ENCODE measurements at regions not wholly inside any gene's neighbourhood (a gene's known extent, or its start where the extent isn't known, plus 50 kb on each side); places are given as distances from the start of the nearest gene placed in this dataset.
"Not testable (repeated sequence)": the region's sequence is repeated elsewhere in the genome, so short reads cannot be mapped to it uniquely, and the experiment has no call there.

GRCh38 chr3:22861426-22861825, 341.7 kb upstream of the UBE2E2 start:
- H3K79me2 ChIP-seq (ENCODE audit: control insufficient read depth, insufficient read depth, low read length): no peaks in the 10 kb centered on the region
- H3K27me3 ChIP-seq (ENCODE audit: control insufficient read depth in 2 of 2, insufficient read depth in 2 of 2, low read length in 2 of 2): no peaks in the 10 kb centered on the region
- TF ChIP-seq JUN (IDR thresholded peaks at IDR 0.05; ENCODE audit: borderline replicate concordance, insufficient read depth, insufficient read length, low read depth): no peak
- no peak for TF ChIP-seq POLR2AphosphoS5 (IDR thresholded peaks at IDR 0.05; ENCODE audit: insufficient read depth, low read depth, low read length)
- ChIA-PET POLR2A (no interaction called here), CTCF (no interaction called here)
- H2AFZ ChIP-seq (ENCODE audit: low read depth, low read length): no peak overlapping the region
- BruUV-seq (replicated peaks): no TSS peak
- peaks cover 3% of the 10 kb centered on the region for H3K9me3 ChIP-seq (replicated peaks; ENCODE audit: control insufficient read depth, insufficient read depth, low read length)
- H3K9ac ChIP-seq (replicated peaks; ENCODE audit: extremely low read depth, insufficient read depth, low read length): no peak overlapping the region
- FAIRE-seq (peak; percentile 37), DNase-seq (ENCODE audit: low read depth, low spot score) (no peak)
- intact Hi-C loops (cut with micrococcal nuclease) (no loop called here), dilution Hi-C loops (cut with MboI; ENCODE audit: extremely low pct_ligation_motif_present, low sequenced_read_pairs) (no loop called here)
- no peaks in the 10 kb centered on the region for H3K36me3 ChIP-seq (ENCODE audit: control insufficient read depth in 2 of 2, extremely low read depth in 1 of 2, insufficient read depth in 2 of 2, low read length in 2 of 2)
- H3K4me3 ChIP-seq (replicated peaks in 1 of 3; ENCODE audit: insufficient read depth in 1 of 3, low read depth in 1 of 3, low read length in 3 of 3): no peak overlapping the region
- H4K20me1 ChIP-seq (replicated peaks; ENCODE audit: control insufficient read depth, extremely low read depth, insufficient read depth, low read length): no peaks in the 10 kb centered on the region
- no peaks in the 10 kb centered on the region for H3K9me1 ChIP-seq (replicated peaks; ENCODE audit: control insufficient read depth, extremely low read depth, insufficient read depth, low read length)
- H3K27ac ChIP-seq (ENCODE audit: insufficient read depth, low read depth, low read length): no peak overlapping the region
- no peaks in the 10 kb centered on the region for H3K4me1 ChIP-seq (ENCODE audit: control insufficient read depth, extremely low read depth, insufficient read depth, low read length)
- no peak overlapping the region for H3K4me2 ChIP-seq (ENCODE audit: insufficient read depth, low read length)

- FAIRE-seq (no peak), DNase-seq (ENCODE audit: low read depth, low spot score) (no peak)
- Histone ChIP-seq H3K9ac (replicated peaks; ENCODE audit: extremely low read depth, insufficient read depth, low read length) (no peak overlapping the region), H3K27ac (ENCODE audit: insufficient read depth, low read depth, low read length) (no peak overlapping the region), H2AFZ (ENCODE audit: low read depth, low read length) (no peak overlapping the region), H3K9me3 (replicated peaks; ENCODE audit: control insufficient read depth, insufficient read depth, low read length) (peaks cover 3% of the 10 kb centered on the region), H3K4me3 (replicated peaks in 1 of 3; ENCODE audit: insufficient read depth in 1 of 3, low read depth in 1 of 3, low read length in 3 of 3) (no peak overlapping the region), H3K27me3 (ENCODE audit: control insufficient read depth in 2 of 2, insufficient read depth in 2 of 2, low read length in 2 of 2) (no peaks in the 10 kb centered on the region), H3K36me3 (ENCODE audit: control insufficient read depth in 2 of 2, extremely low read depth in 1 of 2, insufficient read depth in 2 of 2, low read length in 2 of 2) (no peaks in the 10 kb centered on the region), H3K4me1 (ENCODE audit: control insufficient read depth, extremely low read depth, insufficient read depth, low read length) (no peaks in the 10 kb centered on the region), H3K4me2 (ENCODE audit: insufficient read depth, low read length) (no peak overlapping the region), H3K9me1 (replicated peaks; ENCODE audit: control insufficient read depth, extremely low read depth, insufficient read depth, low read length) (no peaks in the 10 kb centered on the region), H4K20me1 (replicated peaks; ENCODE audit: control insufficient read depth, extremely low read depth, insufficient read depth, low read length) (no peaks in the 10 kb centered on the region), H3K79me2 (ENCODE audit: control insufficient read depth, insufficient read depth, low read length) (no peaks in the 10 kb centered on the region)
- TF ChIP-seq GATA2 (IDR thresholded peaks at IDR 0.05; ENCODE audit: insufficient read depth, insufficient read length, low read depth, low read length) (no peak), JUN (IDR thresholded peaks at IDR 0.05; ENCODE audit: borderline replicate concordance, insufficient read depth, insufficient read length, low read depth) (no peak)
- dilution Hi-C loops (cut with MboI; ENCODE audit: extremely low pct_ligation_motif_present, low sequenced_read_pairs) (no loop called here), intact Hi-C loops (cut with micrococcal nuclease) (no loop called here)
- BruUV-seq (replicated peaks): no TSS peak
- ChIA-PET CTCF (no interaction called here), POLR2A (no interaction called here)
These were observed 341.0 kb upstream of the UBE2E2 start for GRCh38 chr3:22862111-22862510.

GRCh38 chr3:22882834-22883233, 320.3 kb upstream of the UBE2E2 start:
- H3K9ac ChIP-seq (replicated peaks; ENCODE audit: extremely low read depth, insufficient read depth, low read length); POLR2A ChIA-PET; H3K9me3 ChIP-seq (replicated peaks; ENCODE audit: control insufficient read depth, insufficient read depth, low read length); H2AFZ ChIP-seq (ENCODE audit: low read depth, low read length); H3K4me3 ChIP-seq (replicated peaks in 1 of 3; ENCODE audit: insufficient read depth in 1 of 3, low read depth in 1 of 3, low read length in 3 of 3); dilution Hi-C loops (cut with MboI; ENCODE audit: extremely low pct_ligation_motif_present, low sequenced_read_pairs); DNase-seq (ENCODE audit: low read depth, low spot score); BruUV-seq (replicated peaks); H3K36me3 ChIP-seq (ENCODE audit: control insufficient read depth in 2 of 2, extremely low read depth in 1 of 2, insufficient read depth in 2 of 2, low read length in 2 of 2); FAIRE-seq; H3K79me2 ChIP-seq (ENCODE audit: control insufficient read depth, insufficient read depth, low read length); CTCF ChIA-PET; H3K9me1 ChIP-seq (replicated peaks; ENCODE audit: control insufficient read depth, extremely low read depth, insufficient read depth, low read length); H4K20me1 ChIP-seq (replicated peaks; ENCODE audit: control insufficient read depth, extremely low read depth, insufficient read depth, low read length); H3K27me3 ChIP-seq (ENCODE audit: control insufficient read depth in 2 of 2, insufficient read depth in 2 of 2, low read length in 2 of 2); H3K4me1 ChIP-seq (ENCODE audit: control insufficient read depth, extremely low read depth, insufficient read depth, low read length); H3K27ac ChIP-seq (ENCODE audit: insufficient read depth, low read depth, low read length); H3K4me2 ChIP-seq (ENCODE audit: insufficient read depth, low read length): not testable (repeated sequence)
- intact Hi-C loops (cut with micrococcal nuclease): loop anchor here (10.0 kb wide), 1 partner anchor 318 kb away; no protein-coding TSS in a partner anchor

Data from endothelial cell of umbilical vein (primary cell).